ENCODE measurements at regions not wholly inside any gene's neighbourhood (a gene's known extent, or its start where the extent isn't known, plus 50 kb on each side); places are given as distances from the start of the nearest gene placed in this dataset.

- intact Hi-C loops (cut with DNase I) = loop anchor here (2.0 to 10.0 kb wide), 2 partner anchors 319 to 547 kb away; partner anchors contain the start of gene LRIG1
- Histone ChIP-seq H3K9me3 (no peaks in the 10 kb centered on the region), H3K36me3 (no peaks in the 10 kb centered on the region)
Measured at GRCh38 chr3:66823532-66823931, 174.6 kb upstream of the KBTBD8 start.

GRCh38 chr3:66825375-66825774 lies 172.7 kb upstream of the KBTBD8 start:
- H3K4me1 ChIP-seq = no peaks in the 10 kb centered on the region
- H3K9me3 ChIP-seq = no peaks in the 10 kb centered on the region
- TF ChIP-seq, protein P1, sequence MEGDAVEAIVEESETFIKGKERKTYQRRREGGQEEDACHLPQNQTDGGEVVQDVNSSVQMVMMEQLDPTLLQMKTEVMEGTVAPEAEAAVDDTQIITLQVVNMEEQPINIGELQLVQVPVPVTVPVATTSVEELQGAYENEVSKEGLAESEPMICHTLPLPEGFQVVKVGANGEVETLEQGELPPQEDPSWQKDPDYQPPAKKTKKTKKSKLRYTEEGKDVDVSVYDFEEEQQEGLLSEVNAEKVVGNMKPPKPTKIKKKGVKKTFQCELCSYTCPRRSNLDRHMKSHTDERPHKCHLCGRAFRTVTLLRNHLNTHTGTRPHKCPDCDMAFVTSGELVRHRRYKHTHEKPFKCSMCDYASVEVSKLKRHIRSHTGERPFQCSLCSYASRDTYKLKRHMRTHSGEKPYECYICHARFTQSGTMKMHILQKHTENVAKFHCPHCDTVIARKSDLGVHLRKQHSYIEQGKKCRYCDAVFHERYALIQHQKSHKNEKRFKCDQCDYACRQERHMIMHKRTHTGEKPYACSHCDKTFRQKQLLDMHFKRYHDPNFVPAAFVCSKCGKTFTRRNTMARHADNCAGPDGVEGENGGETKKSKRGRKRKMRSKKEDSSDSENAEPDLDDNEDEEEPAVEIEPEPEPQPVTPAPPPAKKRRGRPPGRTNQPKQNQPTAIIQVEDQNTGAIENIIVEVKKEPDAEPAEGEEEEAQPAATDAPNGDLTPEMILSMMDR (IDR thresholded peaks at IDR 0.05) = no peak
- TF ChIP-seq POLR2A (IDR thresholded peaks at IDR 0.05) (no peak), POLR2AphosphoS5 (IDR thresholded peaks at IDR 0.05; ENCODE audit: insufficient read depth in 1 of 2, low read depth in 1 of 2) (no peak)
- H3K36me3 ChIP-seq = no peaks in the 10 kb centered on the region
- no peak overlapping the region for H3K4me3 ChIP-seq
- intact Hi-C loops (cut with DNase I) = loop anchor here (10.0 kb wide), 1 partner anchor 321 kb away; the partner anchor contains the start of gene LRIG1
- H3K27ac ChIP-seq = no peak overlapping the region
- H3K27me3 ChIP-seq = no peaks in the 10 kb centered on the region
- no peak for DNase-seq (ENCODE audit: extremely low spot score in 2 of 2)

More at GRCh38 chr3:66823532-66823931, 174.6 kb upstream of the KBTBD8 start:
- Histone ChIP-seq H3K27me3 (no peaks in the 10 kb centered on the region), H3K27ac (no peak overlapping the region), H3K4me3 (no peak overlapping the region), H3K4me1 (no peaks in the 10 kb centered on the region)
- TF ChIP-seq POLR2A (IDR thresholded peaks at IDR 0.05) = no peak
- TF ChIP-seq, protein P1 (IDR thresholded peaks at IDR 0.05) = no peak
- TF ChIP-seq POLR2AphosphoS5 (IDR thresholded peaks at IDR 0.05; ENCODE audit: insufficient read depth in 1 of 2, low read depth in 1 of 2) = no peak
- DNase-seq (ENCODE audit: extremely low spot score in 2 of 2) = no peak

DNA sequence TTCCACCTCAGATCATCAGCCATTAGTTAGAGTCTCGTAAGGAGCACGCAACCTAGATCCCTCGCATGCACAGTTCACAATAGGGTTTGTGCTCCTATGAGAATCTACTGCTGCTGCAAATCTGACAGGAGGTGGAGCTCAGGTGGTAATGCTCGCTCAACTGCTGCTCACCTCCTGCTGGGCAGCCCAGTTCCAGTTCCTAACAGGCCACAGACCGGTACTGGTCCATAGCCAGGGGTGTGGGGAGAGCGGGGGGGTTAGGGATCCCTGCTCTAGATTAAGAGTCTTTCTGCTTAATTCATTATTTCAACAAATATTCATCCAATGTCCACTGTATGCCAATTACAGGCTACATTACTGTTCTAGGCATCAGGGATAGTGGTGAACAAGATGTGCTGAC lies 170.4 kb upstream of the KBTBD8 start:
- no peaks in the 10 kb centered on the region for H3K9me3 ChIP-seq
- no peaks in the 10 kb centered on the region for H3K36me3 ChIP-seq
- TF ChIP-seq POLR2AphosphoS5 (IDR thresholded peaks at IDR 0.05; ENCODE audit: insufficient read depth in 1 of 2, low read depth in 1 of 2) = no peak
- TF ChIP-seq, protein P1 (IDR thresholded peaks at IDR 0.05) = no peak
- H3K4me1 ChIP-seq = no peaks in the 10 kb centered on the region
- intact Hi-C loops (cut with DNase I) = loop anchor here (10.0 kb wide), 1 partner anchor 323 kb away; the partner anchor contains the start of gene LRIG1
- no peak overlapping the region for H3K27ac ChIP-seq
- no peak overlapping the region for H3K4me3 ChIP-seq
- no peaks in the 10 kb centered on the region for H3K27me3 ChIP-seq
- no peak for DNase-seq (ENCODE audit: extremely low spot score in 2 of 2)

DNA sequence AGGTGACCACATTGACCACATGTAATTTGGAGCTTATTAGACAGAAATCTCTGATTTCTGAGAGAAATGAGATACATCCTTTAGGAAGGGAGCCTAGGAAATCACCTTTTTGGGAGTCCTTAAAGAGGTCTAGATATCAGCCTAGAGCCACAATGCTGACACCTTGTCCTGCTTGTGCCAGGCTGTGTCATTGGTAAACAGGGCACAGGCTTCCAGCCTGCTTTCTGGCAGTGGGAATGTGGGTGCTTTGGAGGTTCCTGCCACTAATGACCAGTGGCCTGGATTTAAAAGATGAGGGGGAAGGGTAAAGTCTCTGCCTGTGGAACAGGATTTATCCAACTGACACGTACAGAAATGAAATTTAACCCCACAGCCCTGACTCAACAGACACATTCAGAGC lies 169.8 kb upstream of the KBTBD8 start:
- Histone ChIP-seq H3K4me1 (no peaks in the 10 kb centered on the region), H3K27me3 (no peaks in the 10 kb centered on the region), H3K36me3 (no peaks in the 10 kb centered on the region), H3K4me3 (no peak overlapping the region), H3K9me3 (no peaks in the 10 kb centered on the region), H3K27ac (no peak overlapping the region)
- no peak for DNase-seq (ENCODE audit: extremely low spot score in 2 of 2)
- intact Hi-C loops (cut with DNase I) = loop anchor here (10.0 kb wide), 1 partner anchor 324 kb away; the partner anchor contains the start of gene LRIG1
- no peak for TF ChIP-seq POLR2AphosphoS5 (IDR thresholded peaks at IDR 0.05; ENCODE audit: insufficient read depth in 1 of 2, low read depth in 1 of 2)
- TF ChIP-seq, protein P1 (IDR thresholded peaks at IDR 0.05) = no peak
- TF ChIP-seq POLR2A (IDR thresholded peaks at IDR 0.05) = no peak

- Histone ChIP-seq H3K9me3 (no peaks in the 10 kb centered on the region), H3K27me3 (no peaks in the 10 kb centered on the region), H3K4me3 (no peak overlapping the region), H3K27ac (no peak overlapping the region), H3K4me1 (no peaks in the 10 kb centered on the region), H3K36me3 (no peaks in the 10 kb centered on the region)
- DNase-seq (ENCODE audit: extremely low spot score in 2 of 2) = no peak
- intact Hi-C loops (cut with DNase I) = no loop called here
- TF ChIP-seq, protein P1 (IDR thresholded peaks at IDR 0.05) = no peak
Measured at GRCh38 chr3:66830301-66830700, 167.8 kb upstream of the KBTBD8 start.
